ENCODE measurements at regions not wholly inside any gene's neighbourhood (a gene's known extent, or its start where the extent isn't known, plus 50 kb on each side); places are given as distances from the start of the nearest gene placed in this dataset.
"Not testable (repeated sequence)": the region's sequence is repeated elsewhere in the genome, so short reads cannot be mapped to it uniquely, and the experiment has no call there.

- TF ChIP-seq CTCF, EP300, POLR2AphosphoS5 (IDR thresholded peaks at IDR 0.05): not testable (repeated sequence)
Measured at GRCh38 chr14:97148021-97148420, 350.8 kb downstream of the VRK1 start.

Measured in suprapubic skin (tissue), 4 donors.